ENCODE measurements at regions not wholly inside any gene's neighbourhood (a gene's known extent, or its start where the extent isn't known, plus 50 kb on each side); places are given as distances from the start of the nearest gene placed in this dataset.

DNA sequence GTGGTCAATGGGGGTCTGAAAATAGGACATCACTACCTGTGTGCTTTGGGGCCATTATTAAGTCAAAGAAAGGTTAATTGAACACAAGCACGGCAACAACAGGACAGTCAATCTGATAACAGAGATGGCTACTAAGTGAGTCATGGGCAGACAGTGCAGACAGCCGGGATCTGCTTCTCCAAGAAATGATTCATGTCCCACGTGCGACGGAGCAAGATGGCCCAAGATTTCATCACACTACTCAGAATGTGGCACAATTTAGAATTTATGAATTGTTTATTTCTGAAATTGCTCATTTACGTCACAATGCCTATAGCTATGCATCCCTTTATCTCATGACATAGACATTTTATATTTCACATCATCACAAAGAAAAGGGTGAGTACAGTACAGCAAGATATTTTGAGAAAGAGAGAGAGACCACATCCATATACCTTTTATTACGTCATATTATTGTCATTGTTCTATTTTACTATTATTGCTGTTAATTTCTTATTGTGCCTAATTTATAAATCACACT is 770.6 kb upstream of the NR2F2 start:
- no peak overlapping the region for H3K27ac Mint-ChIP-seq

DNA sequence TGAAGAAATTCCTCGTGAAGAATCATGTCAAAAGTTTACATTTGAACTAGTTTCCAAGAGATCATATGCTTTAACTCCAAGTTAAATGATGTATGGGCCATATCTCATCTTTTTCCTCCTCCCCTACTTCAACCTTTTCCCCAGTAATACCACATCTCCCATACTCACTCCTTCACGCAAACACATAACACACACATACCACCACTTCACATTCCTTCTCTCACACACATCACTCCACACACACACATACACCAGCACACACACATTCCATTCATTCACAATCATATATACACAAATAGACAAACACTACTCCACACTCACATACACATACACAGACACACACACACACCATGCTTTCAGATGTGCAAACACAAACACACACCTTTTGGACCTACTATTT is 769.0 kb upstream of the NR2F2 start:
- H3K4me3 Mint-ChIP-seq: no peak overlapping the region
- DNase-seq (ENCODE audit: low spot score) (no peak), ATAC-seq (no peak)
- H3K9me3 Mint-ChIP-seq: no peaks in the 10 kb centered on the region
- no peaks in the 10 kb centered on the region for H3K36me3 Mint-ChIP-seq
- ChIA-PET POLR2A (no interaction called here), CTCF (no interaction called here)
- H3K27me3 Mint-ChIP-seq (ENCODE audit: low read depth): no peaks in the 10 kb centered on the region
- H3K27ac Mint-ChIP-seq: no peak overlapping the region
- H3K4me1 Mint-ChIP-seq: peaks cover 17% of the 10 kb centered on the region
- no peak for TF ChIP-seq RORB (CRISPR knock-in tag; IDR thresholded peaks at IDR 0.05)
- no peak for TF ChIP-seq ETV6 (CRISPR knock-in tag; IDR thresholded peaks at IDR 0.05)
- TF ChIP-seq RELA (CRISPR knock-in tag; IDR thresholded peaks at IDR 0.05; ENCODE audit: borderline replicate concordance): no peak
- no peak for TF ChIP-seq ZNF121 (CRISPR knock-in tag; IDR thresholded peaks at IDR 0.05)
- no peak for TF ChIP-seq PRRX2 (CRISPR knock-in tag; IDR thresholded peaks at IDR 0.05)
- TF ChIP-seq, protein P1, sequence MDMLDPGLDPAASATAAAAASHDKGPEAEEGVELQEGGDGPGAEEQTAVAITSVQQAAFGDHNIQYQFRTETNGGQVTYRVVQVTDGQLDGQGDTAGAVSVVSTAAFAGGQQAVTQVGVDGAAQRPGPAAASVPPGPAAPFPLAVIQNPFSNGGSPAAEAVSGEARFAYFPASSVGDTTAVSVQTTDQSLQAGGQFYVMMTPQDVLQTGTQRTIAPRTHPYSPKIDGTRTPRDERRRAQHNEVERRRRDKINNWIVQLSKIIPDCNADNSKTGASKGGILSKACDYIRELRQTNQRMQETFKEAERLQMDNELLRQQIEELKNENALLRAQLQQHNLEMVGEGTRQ (CRISPR knock-in tag; IDR thresholded peaks at IDR 0.05): no peak
- TF ChIP-seq, protein P2, sequence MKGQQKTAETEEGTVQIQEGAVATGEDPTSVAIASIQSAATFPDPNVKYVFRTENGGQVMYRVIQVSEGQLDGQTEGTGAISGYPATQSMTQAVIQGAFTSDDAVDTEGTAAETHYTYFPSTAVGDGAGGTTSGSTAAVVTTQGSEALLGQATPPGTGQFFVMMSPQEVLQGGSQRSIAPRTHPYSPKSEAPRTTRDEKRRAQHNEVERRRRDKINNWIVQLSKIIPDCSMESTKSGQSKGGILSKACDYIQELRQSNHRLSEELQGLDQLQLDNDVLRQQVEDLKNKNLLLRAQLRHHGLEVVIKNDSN (CRISPR knock-in tag; IDR thresholded peaks at IDR 0.05): no peak
- TF ChIP-seq, protein P3, sequence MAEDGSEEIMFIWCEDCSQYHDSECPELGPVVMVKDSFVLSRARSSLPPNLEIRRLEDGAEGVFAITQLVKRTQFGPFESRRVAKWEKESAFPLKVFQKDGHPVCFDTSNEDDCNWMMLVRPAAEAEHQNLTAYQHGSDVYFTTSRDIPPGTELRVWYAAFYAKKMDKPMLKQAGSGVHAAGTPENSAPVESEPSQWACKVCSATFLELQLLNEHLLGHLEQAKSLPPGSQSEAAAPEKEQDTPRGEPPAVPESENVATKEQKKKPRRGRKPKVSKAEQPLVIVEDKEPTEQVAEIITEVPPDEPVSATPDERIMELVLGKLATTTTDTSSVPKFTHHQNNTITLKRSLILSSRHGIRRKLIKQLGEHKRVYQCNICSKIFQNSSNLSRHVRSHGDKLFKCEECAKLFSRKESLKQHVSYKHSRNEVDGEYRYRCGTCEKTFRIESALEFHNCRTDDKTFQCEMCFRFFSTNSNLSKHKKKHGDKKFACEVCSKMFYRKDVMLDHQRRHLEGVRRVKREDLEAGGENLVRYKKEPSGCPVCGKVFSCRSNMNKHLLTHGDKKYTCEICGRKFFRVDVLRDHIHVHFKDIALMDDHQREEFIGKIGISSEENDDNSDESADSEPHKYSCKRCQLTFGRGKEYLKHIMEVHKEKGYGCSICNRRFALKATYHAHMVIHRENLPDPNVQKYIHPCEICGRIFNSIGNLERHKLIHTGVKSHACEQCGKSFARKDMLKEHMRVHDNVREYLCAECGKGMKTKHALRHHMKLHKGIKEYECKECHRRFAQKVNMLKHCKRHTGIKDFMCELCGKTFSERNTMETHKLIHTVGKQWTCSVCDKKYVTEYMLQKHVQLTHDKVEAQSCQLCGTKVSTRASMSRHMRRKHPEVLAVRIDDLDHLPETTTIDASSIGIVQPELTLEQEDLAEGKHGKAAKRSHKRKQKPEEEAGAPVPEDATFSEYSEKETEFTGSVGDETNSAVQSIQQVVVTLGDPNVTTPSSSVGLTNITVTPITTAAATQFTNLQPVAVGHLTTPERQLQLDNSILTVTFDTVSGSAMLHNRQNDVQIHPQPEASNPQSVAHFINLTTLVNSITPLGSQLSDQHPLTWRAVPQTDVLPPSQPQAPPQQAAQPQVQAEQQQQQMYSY (CRISPR knock-in tag; IDR thresholded peaks at IDR 0.05): no peak
- TF ChIP-seq, protein P4, sequence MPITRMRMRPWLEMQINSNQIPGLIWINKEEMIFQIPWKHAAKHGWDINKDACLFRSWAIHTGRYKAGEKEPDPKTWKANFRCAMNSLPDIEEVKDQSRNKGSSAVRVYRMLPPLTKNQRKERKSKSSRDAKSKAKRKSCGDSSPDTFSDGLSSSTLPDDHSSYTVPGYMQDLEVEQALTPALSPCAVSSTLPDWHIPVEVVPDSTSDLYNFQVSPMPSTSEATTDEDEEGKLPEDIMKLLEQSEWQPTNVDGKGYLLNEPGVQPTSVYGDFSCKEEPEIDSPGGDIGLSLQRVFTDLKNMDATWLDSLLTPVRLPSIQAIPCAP (CRISPR knock-in tag; IDR thresholded peaks at IDR 0.05): no peak
- TF ChIP-seq, protein P5, sequence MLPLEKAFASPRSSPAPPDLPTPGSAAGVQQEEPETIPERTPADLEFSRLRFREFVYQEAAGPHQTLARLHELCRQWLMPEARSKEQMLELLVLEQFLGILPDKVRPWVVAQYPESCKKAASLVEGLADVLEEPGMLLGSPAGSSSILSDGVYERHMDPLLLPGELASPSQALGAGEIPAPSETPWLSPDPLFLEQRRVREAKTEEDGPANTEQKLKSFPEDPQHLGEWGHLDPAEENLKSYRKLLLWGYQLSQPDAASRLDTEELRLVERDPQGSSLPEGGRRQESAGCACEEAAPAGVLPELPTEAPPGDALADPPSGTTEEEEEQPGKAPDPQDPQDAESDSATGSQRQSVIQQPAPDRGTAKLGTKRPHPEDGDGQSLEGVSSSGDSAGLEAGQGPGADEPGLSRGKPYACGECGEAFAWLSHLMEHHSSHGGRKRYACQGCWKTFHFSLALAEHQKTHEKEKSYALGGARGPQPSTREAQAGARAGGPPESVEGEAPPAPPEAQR (CRISPR knock-in tag; IDR thresholded peaks at IDR 0.05): no peak

More for the DNA sequence above, 770.6 kb upstream of the NR2F2 start:
- ATAC-seq (no peak), DNase-seq (ENCODE audit: low spot score) (no peak)
- ChIA-PET POLR2A (no interaction called here), CTCF (no interaction called here)
- Mint-ChIP-seq H3K4me1 (peaks cover 17% of the 10 kb centered on the region), H3K27me3 (ENCODE audit: low read depth) (no peaks in the 10 kb centered on the region), H3K36me3 (no peaks in the 10 kb centered on the region), H3K4me3 (no peak overlapping the region), H3K9me3 (no peaks in the 10 kb centered on the region)
- TF ChIP-seq NR2C2 (CRISPR knock-in tag; IDR thresholded peaks at IDR 0.05): no peak
- TF ChIP-seq, protein P6, sequence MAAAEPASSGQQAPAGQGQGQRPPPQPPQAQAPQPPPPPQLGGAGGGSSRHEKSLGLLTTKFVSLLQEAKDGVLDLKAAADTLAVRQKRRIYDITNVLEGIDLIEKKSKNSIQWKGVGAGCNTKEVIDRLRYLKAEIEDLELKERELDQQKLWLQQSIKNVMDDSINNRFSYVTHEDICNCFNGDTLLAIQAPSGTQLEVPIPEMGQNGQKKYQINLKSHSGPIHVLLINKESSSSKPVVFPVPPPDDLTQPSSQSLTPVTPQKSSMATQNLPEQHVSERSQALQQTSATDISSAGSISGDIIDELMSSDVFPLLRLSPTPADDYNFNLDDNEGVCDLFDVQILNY (CRISPR knock-in tag; IDR thresholded peaks at IDR 0.05): no peak
- TF ChIP-seq, protein P7, sequence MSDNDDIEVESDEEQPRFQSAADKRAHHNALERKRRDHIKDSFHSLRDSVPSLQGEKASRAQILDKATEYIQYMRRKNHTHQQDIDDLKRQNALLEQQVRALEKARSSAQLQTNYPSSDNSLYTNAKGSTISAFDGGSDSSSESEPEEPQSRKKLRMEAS (CRISPR knock-in tag; IDR thresholded peaks at IDR 0.05): no peak
- no peak for TF ChIP-seq ZNF396 (CRISPR knock-in tag; IDR thresholded peaks at IDR 0.05; ENCODE audit: borderline replicate concordance)
- TF ChIP-seq, protein P8, sequence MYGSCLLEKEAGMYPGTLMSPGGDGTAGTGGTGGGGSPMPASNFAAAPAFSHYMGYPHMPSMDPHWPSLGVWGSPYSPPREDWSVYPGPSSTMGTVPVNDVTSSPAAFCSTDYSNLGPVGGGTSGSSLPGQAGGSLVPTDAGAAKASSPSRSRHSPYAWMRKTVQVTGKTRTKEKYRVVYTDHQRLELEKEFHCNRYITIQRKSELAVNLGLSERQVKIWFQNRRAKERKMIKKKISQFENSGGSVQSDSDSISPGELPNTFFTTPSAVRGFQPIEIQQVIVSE (CRISPR knock-in tag; IDR thresholded peaks at IDR 0.05; ENCODE audit: borderline replicate concordance): no peak
- no peak for TF ChIP-seq SMAD3 (CRISPR knock-in tag; IDR thresholded peaks at IDR 0.05; ENCODE audit: borderline replicate concordance)
- TF ChIP-seq TEAD1 (CRISPR knock-in tag; IDR thresholded peaks at IDR 0.05): no peak
- TF ChIP-seq JUN (CRISPR knock-in tag; IDR thresholded peaks at IDR 0.05): no peak
- no peak for TF ChIP-seq HMGA2 (CRISPR knock-in tag; IDR thresholded peaks at IDR 0.05)
- TF ChIP-seq RELA (CRISPR knock-in tag; IDR thresholded peaks at IDR 0.05; ENCODE audit: borderline replicate concordance): no peak
- TF ChIP-seq ZNF138 (CRISPR knock-in tag; conservative IDR thresholded peaks at IDR 0.05): no peak
- TF ChIP-seq KAT7 (CRISPR knock-in tag; IDR thresholded peaks at IDR 0.05; ENCODE audit: borderline replicate concordance): no peak
- TF ChIP-seq GABPB1 (CRISPR knock-in tag; IDR thresholded peaks at IDR 0.05): no peak
- TF ChIP-seq, protein P9, sequence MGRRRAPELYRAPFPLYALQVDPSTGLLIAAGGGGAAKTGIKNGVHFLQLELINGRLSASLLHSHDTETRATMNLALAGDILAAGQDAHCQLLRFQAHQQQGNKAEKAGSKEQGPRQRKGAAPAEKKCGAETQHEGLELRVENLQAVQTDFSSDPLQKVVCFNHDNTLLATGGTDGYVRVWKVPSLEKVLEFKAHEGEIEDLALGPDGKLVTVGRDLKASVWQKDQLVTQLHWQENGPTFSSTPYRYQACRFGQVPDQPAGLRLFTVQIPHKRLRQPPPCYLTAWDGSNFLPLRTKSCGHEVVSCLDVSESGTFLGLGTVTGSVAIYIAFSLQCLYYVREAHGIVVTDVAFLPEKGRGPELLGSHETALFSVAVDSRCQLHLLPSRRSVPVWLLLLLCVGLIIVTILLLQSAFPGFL (CRISPR knock-in tag; IDR thresholded peaks at IDR 0.05; ENCODE audit: borderline replicate concordance): no peak
- TF ChIP-seq, protein P10, sequence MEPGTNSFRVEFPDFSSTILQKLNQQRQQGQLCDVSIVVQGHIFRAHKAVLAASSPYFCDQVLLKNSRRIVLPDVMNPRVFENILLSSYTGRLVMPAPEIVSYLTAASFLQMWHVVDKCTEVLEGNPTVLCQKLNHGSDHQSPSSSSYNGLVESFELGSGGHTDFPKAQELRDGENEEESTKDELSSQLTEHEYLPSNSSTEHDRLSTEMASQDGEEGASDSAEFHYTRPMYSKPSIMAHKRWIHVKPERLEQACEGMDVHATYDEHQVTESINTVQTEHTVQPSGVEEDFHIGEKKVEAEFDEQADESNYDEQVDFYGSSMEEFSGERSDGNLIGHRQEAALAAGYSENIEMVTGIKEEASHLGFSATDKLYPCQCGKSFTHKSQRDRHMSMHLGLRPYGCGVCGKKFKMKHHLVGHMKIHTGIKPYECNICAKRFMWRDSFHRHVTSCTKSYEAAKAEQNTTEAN (CRISPR knock-in tag; IDR thresholded peaks at IDR 0.05): no peak
- TF ChIP-seq, protein P5 (CRISPR knock-in tag; IDR thresholded peaks at IDR 0.05): no peak
